ENCODE measurements at regions not wholly inside any gene's neighbourhood (a gene's known extent, or its start where the extent isn't known, plus 50 kb on each side); places are given as distances from the start of the nearest gene placed in this dataset.

GRCh38 chr5:125236981-125237380 lies 490.5 kb upstream of the ZNF608 start:
- TF ChIP-seq CTCF (conservative IDR thresholded peaks at IDR 0.05; ENCODE audit: low read depth, low read length) (no peak), EZH2phosphoT487 (IDR thresholded peaks at IDR 0.05; ENCODE audit: borderline replicate concordance, low read length) (no peak)
